ENCODE measurements at regions not wholly inside any gene's neighbourhood (a gene's known extent, or its start where the extent isn't known, plus 50 kb on each side); places are given as distances from the start of the nearest gene placed in this dataset.

GRCh38 chr3:152695840-152696239, 139.1 kb upstream of the P2RY1 start:
- no peak overlapping the region for H3K4me3 ChIP-seq (ENCODE audit: low read depth, low read length)
- no peak for TF ChIP-seq CTCF (IDR thresholded peaks at IDR 0.05; ENCODE audit: low read depth, low read length)

DNA sequence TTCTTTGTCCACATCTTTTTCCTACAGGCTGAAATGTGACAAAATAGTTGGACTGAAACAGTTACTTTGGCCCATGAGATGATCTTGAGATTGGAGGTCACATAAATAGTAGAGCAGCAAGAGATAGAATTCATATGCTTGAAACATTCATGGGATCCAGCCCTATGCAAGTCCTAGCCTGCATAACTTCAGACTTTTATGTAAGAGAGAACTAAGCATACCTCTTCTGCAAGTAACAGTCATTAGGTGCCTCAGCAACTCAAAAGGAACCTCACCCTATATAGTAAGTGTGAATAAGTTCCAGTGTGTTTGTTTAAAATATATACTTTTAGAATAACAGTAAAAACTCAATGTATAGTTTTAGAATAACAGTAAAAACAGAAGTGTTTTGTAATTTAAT, 138.0 kb upstream of the P2RY1 start:
- H3K4me3 ChIP-seq (ENCODE audit: low read depth, low read length) = no peak overlapping the region
- TF ChIP-seq CTCF (IDR thresholded peaks at IDR 0.05; ENCODE audit: low read depth, low read length) = no peak

GRCh38 chr3:152703245-152703890, 131.6 kb upstream of the P2RY1 start:
- no peak overlapping the region for H3K4me3 ChIP-seq (ENCODE audit: low read depth, low read length)
- TF ChIP-seq CTCF (IDR thresholded peaks at IDR 0.05; ENCODE audit: low read depth, low read length) = no peak

GRCh38 chr3:152706991-152707713, 127.8 kb upstream of the P2RY1 start:
- no peak for TF ChIP-seq CTCF (IDR thresholded peaks at IDR 0.05; ENCODE audit: low read depth, low read length)
- no peak overlapping the region for H3K4me3 ChIP-seq (ENCODE audit: low read depth, low read length)

DNA sequence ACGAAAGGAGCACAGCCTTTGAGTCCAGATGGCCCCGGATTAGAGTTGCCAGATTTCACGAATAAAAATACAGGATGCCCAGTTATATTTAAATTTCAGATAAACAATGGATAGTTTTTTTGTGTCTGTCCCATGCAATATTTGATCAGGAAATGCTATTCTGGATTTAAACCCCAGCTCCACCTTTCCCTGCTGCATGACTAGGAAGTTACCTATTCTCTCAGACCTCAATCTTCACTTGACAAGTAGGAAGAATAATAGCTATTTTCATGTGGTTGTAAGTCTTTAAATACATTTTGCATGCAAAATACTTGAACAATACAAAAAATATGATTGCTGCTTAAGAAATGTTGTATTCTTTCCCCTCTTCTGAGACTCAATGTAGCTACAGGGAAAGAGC, 125.3 kb upstream of the P2RY1 start:
- no peak overlapping the region for H3K4me3 ChIP-seq (ENCODE audit: low read depth, low read length)
- TF ChIP-seq CTCF (IDR thresholded peaks at IDR 0.05; ENCODE audit: low read depth, low read length) = no peak

GRCh38 chr3:152710549-152710948, 124.4 kb upstream of the P2RY1 start:
- no peak for TF ChIP-seq CTCF (IDR thresholded peaks at IDR 0.05; ENCODE audit: low read depth, low read length)
- H3K4me3 ChIP-seq (ENCODE audit: low read depth, low read length) = no peak overlapping the region

- no peak overlapping the region for H3K4me3 ChIP-seq (ENCODE audit: low read depth, low read length)
- no peak for TF ChIP-seq CTCF (IDR thresholded peaks at IDR 0.05; ENCODE audit: low read depth, low read length)
Observed at GRCh38 chr3:152713989-152714388, 120.9 kb upstream of the P2RY1 start.
